Right forelimb (tissue), 1 donor: ENCODE measurements at regions not wholly inside any gene's neighbourhood (a gene's known extent, or its start where the extent isn't known, plus 50 kb on each side); places are given as distances from the start of the nearest gene placed in this dataset.
A peak's percentile ranks its signal among the peaks of the same experiment; 100 is the strongest.

ENCODE experiments used
- DNase-seq: peaks from one replicate; pipeline ENCODE4 v3.0.0-alpha.2; 2018

- DNase-seq: no peak
Measured at GRCh38 chr1:82520611-82521010, 719.9 kb downstream of the ADGRL2 start.

DNA sequence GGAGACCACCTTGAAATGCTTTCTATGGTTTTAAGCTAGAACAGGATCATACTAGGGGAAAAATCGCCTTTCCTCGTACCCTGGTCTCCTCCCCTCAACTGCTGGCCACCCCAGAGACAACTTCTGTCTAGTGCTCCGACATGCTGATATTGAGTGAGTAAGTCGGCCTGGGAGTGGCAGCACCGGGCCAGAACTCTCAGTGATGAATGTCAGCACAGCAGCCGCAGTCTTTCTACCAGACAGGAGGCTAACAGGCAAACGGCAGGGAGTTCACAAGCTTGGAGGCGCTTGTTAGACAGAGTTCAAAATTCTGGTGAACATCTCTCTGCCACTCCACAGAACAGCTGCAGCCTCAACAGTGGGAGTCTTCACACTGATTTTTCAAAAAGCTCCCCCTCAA, 716.9 kb downstream of the ADGRL2 start:
- peak; percentile 46 for DNase-seq

DNA sequence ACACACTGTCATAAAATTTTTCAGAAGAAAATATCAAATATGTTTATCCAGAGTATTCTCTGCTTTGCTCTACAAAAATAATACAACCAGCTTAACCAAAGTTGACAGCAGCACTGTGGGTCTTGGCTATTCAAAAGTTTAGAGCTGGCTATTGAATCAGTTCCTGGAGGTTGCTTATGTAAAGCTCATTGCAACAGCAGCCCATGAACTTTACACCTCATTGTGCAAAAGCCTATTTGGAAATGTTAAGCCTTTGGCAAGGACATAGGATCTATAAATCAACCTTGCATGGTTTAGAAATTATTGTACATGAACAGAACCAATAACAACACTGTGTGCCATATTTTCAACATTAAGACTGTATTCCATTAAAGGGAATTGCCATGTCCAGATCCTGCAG, 714.9 kb downstream of the ADGRL2 start:
- no peak for DNase-seq

DNA sequence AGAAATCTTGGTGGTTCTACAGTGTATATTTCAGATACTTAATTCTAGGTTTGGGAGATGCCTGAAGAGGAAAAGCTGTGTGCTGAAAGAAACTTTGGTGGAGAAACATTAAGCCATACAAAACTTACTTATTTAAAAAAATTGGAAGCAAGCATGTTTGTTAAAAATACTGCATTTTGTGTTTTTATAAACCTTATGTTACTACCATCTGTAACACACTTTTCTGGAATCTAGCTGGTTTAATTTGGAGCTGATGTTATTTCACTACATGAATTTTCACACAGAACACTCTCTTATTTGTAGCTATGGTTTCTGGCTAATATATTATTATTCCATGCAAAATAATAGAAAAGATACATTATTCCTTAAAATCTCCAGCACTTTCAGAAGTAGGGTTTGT, 710.7 kb downstream of the ADGRL2 start:
- no peak for DNase-seq

DNA sequence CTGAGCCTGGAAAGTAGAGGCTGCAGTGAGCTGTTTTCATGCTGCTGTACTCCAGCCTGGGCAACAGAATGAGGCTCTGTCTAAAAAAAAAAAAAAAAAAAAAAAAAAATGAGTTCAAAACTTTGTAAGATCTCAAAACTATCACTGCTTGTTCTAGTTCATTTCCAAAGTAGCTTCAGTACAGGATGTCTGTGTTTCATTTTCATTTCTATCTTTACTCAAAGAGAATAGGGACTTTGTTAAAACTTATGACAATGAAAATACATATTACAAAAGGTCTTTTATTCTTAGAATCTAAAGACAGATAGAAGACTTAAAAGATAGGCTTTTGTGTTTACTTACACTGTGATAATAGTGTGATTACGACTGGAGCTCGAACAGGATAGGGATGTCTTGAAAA, 709.7 kb downstream of the ADGRL2 start:
- no peak for DNase-seq

GRCh38 chr1:82507011-82507410, 706.3 kb downstream of the ADGRL2 start:
- DNase-seq: no peak

GRCh38 chr1:82503822-82504221, 703.1 kb downstream of the ADGRL2 start:
- DNase-seq: no peak

DNA sequence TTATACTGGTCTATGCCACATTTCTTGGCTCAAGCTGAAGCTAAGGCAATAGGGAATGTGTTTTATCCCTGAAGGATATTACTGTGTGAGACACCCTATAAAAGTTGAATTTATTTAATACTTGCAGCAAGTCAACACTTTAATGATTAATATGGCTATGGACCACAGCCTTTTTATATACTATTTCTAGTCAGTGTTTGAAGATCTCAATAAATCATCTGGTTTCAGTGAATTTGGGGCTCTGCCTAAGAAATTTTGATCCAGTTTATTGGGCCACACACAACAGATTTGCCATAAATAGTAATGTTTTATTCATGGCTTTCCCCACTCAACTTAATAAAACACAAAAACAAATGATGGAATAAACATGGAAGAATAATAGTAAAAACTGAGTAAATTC, 698.3 kb downstream of the ADGRL2 start:
- DNase-seq: no peak

- no peak for DNase-seq
Measured at GRCh38 chr1:82494117-82494516, 693.4 kb downstream of the ADGRL2 start.

DNA sequence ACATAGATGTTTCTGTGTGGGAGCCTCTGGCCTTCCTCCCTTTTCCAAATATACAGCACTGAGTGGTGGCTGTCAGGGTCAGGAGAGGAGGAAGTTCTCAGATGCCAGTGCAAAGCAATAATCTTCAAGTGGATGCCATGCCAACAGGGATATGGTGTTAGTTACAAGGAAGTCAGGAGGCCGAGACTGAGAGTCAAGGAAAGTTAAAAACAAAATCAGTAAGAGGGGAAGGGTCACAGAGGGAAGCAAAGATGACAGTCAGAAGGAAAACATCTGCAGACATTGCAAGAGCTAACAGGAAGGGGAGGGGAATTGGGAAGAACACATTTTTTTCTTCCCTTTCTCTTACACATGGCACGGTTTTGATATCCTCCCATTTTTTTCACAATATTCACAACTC, 691.4 kb downstream of the ADGRL2 start:
- DNase-seq: no peak

- no peak for DNase-seq
Measured at GRCh38 chr1:82491301-82492048, 690.7 kb downstream of the ADGRL2 start.

GRCh38 chr1:82487778-82488177, 687.0 kb downstream of the ADGRL2 start:
- DNase-seq: no peak

DNA sequence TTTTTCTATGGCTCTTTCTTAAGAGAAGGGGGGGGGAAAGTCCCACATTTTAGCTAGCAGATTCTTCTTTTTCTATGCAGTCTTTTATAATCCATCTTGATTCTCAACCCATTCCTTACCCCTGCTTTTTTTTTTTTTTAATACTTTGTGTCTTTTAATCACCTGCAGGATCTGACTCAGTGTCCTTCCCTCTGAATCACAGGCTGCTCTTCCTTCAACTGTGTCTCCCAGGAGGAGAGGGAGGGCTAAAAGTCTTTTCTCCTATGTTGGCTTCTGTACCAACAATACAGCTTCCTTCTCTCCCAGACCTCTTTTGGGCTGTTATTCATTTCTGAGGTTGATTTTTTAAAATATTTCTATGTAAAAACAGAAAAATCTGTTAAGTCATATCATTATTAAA, 686.2 kb downstream of the ADGRL2 start:
- DNase-seq: no peak

DNA sequence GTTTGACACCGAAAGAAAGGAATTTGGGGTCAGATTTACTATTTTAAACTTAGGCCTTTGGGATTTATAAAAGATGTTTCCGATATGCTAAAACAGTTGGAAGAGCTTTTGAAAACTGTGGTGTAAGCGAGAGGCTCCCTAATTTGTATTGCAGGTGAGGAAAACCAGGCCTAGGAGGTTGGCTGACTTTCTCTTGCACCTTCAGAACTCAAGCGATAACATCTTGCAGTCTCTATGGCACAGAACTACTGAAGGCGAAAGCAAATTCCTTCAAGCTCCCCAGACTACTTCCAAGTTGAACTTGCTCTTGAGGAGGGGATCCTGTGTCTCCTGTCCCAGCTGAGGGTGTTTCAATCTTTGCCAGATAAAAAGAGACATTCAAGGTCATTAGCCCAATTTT, 685.7 kb downstream of the ADGRL2 start:
- DNase-seq: no peak

DNA sequence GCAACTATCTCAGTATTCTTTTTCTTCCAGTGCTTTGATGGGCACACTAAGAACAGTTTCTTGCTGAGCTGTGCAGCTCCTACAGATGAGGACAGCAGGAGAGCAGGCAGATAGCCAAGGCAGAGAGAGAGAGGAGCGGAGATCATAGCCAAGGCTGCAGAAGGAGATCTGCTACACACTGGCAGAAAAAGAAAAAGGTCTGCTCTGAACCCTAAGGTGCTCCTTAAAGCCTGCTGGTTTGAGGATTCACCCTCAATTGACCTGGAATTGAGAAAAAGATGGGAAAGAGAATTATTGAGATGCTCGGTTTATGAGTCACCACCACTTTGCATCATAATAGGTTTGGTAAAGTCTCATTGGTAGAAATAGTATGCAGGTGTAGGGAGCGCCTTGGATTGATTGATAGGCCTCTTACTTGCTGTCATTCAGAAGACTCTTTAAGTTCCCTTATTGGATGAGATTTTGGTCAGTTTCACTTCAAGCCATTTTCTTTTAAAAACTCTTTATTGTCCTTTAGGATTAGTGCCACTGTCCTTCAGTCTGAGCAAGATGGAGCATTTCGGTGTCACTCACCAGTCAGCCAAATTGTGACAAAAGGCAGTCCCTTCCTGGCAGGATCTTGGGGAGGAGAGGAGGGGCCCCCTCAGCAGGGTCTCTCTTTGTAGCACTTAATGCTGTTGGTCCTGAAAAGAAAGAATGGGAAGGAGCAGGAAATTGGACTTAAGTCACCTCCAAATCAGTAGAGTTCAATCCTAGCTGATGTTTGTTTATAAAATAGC, 685.0 kb downstream of the ADGRL2 start:
- DNase-seq: peak; percentile 53

- no peak for DNase-seq
Measured at GRCh38 chr1:82483146-82483545, 682.4 kb downstream of the ADGRL2 start.

DNA sequence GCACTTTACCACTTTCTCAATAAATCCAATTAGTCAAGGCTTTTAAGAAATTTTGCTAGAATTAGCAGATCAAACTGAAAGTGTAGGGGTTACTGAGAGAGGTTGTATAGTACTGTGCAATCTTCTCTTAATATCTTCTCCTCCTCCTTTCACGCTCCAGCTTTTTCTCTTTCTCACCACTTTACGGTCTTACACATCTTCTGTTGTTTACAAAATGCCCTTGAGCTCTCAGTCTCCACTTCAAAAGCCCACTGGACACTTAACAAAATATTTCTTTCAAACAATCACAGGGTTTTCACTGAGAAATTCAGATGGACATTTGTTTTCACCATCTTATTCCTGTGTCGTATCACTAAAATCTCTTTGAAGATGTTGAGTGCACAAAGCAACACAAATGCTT, 678.2 kb downstream of the ADGRL2 start:
- no peak for DNase-seq

DNA sequence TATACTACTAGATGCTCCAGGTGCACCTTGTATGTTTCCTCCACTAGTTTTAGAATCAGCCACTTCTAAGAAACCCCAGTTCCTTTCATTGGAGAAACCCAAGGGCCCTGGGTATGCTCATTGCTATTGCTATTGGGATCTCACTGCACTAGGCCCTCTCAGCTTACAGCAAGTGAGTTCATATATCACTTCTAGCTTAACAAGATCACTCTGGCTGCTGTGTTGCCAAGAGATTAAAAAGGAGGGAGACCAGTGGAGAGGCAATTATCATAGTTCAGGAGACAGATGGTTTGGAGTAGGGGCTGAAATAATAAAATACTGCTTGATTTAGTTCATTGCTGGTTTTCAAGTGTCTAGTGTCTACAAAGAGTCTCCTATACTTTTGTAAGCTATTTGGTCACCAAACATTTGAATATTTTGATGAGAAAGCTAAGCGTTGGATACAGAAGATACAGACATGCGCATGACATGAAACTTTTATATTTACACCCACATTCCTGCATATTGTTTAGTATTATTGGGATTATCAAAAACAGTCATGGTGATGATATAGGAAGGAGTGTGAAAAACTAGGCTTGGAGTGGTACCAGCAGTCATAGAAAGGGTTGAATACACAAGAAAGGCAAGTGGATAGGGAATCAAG, 671.9 kb downstream of the ADGRL2 start:
- no peak for DNase-seq

DNA sequence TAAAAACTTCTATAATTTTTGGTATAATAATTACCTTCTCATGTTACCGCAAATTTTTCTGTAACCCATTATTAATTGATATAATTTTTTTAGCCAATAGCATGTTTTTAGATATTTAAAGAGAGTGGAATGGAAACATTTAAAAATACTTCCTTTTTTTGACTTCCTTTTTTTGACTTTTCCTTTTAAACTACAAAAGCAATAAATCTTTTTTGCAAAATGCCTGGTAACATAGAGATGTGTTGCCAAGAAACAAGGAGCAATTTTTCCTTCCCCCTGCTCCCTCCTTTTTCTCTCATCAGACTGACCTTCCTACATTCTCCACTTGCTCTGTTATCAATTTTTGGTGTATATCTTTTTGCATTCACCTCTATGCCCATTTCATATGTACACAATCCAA, 666.2 kb downstream of the ADGRL2 start:
- no peak for DNase-seq

DNA sequence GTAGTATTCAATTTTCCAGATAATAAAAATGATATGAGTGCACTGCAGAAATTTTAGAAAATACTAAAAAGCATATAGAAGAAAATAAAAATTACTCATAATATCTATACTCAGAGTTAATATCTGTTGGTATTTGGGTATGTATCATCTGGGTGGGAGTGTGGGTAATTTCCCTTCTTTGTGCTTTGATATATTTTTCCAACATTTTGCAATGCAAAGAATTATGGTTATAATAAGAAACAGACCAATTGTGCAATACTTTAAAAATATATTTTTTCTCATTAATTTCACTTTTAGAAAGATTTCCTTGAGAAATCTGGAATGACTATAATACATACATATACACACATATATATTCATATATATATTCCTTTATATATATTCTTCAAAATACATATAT, 665.7 kb downstream of the ADGRL2 start:
- DNase-seq: no peak

DNA sequence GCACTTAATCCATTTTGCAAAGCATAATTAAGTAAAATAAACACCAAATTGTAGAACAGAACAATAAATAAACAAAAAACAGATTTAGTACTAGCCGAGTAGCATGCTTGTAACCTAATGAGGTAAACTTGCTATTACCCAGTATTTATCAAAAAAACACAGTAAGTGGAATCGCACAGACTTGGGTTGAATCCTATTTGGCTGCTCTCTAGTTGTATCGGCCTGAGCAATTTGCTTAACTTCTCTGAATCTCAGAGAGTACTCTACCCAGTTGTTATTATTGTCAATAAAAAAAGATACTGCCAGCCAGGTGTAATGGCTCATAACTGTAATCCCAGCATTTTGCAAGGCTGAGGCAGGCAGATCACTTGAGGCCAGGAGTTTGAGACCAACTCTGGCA, 664.3 kb downstream of the ADGRL2 start:
- no peak for DNase-seq

DNA sequence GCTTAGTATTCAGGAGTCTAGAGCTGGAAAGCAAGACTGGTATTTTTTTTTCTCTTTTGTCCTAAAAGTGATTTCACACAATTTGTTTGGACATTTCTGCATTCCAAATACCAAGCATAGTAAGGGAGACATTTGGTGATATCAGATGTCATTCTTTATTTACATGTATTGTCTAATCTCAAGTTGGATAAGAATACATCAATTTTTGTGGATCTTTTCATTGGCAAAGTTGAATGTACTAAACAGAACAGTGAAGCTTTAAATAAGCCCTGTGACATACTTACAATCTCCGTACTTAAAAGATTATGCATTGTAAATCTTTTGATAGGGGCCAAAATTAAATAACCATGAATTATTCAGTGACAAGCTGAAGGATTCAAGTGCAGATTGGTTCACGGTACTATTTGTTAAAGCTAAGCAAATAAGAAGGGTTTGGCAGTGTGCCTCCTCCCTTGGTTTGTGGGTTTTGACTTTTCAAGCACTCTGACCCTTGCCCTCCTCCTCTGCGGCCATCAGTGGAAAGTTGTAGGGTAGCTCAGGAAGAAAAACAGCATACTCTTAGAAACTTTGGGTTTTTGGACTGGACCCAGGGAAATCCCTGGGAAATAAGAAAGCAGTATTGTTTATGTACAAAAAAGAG, 663.7 kb downstream of the ADGRL2 start:
- no peak for DNase-seq

- no peak for DNase-seq
Measured at GRCh38 chr1:82463951-82464350, 663.2 kb downstream of the ADGRL2 start.

GRCh38 chr1:82462366-82462765, 661.6 kb downstream of the ADGRL2 start:
- no peak for DNase-seq
